ENCODE measurements at regions not wholly inside any gene's neighbourhood (a gene's known extent, or its start where the extent isn't known, plus 50 kb on each side); places are given as distances from the start of the nearest gene placed in this dataset.

- TF ChIP-seq CTCF (conservative IDR thresholded peaks at IDR 0.05 in 1 of 2, IDR thresholded peaks at IDR 0.05 in 1 of 2; ENCODE audit: extremely low read depth in 1 of 2, insufficient read depth in 1 of 2, low read depth in 1 of 2, low read length in 2 of 2) (no peak), EZH2 (IDR thresholded peaks at IDR 0.05; ENCODE audit: borderline replicate concordance, low read length) (no peak)
These were observed 473.9 kb downstream of the ZNF536 start for GRCh38 chr19:30846102-30846501.

Measured in mammary epithelial cell (primary cell).